ENCODE measurements at regions not wholly inside any gene's neighbourhood (a gene's known extent, or its start where the extent isn't known, plus 50 kb on each side); places are given as distances from the start of the nearest gene placed in this dataset.
"Not testable (repeated sequence)": the region's sequence is repeated elsewhere in the genome, so short reads cannot be mapped to it uniquely, and the experiment has no call there.

DNA sequence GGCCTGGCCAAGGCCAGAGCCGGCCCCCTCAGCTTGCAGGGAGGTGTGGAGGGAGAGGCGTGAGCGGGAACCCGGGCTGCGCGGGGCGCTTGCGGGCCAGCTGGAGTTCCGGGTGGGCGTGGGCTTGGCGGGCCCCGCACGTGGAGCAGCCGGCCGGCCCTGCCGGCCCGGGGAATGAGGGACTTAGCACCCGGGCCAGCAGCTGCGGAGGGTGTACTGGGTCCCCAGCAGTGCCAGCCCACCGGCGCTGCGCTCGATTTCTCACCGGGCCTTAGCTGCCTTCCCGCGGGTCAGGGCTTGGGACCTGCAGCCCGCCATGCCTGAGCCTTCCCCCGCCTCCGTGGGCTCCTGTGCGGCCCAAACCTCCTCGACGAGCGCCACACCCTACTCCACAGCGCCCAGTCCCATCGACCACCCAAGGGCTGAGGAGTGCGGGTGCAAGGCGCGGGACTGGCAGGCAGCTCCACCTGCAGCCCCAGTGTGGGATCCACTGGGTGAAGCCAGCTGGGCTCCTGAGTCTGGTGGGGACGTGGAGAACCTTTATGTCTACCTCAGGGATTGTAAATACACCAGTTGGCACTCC lies 1800.2 kb downstream of the MRPL39 start:
- H3K4me3 Mint-ChIP-seq (ENCODE audit: low read depth); H3K9me3 Mint-ChIP-seq; H3K27ac Mint-ChIP-seq; H3K36me3 Mint-ChIP-seq (ENCODE audit: low read depth); H3K4me1 Mint-ChIP-seq (ENCODE audit: low read depth); intact Hi-C loops (cut with micrococcal nuclease); H3K27me3 Mint-ChIP-seq (ENCODE audit: low read depth); DNase-seq (ENCODE audit: low spot score): not testable (repeated sequence)

DNA sequence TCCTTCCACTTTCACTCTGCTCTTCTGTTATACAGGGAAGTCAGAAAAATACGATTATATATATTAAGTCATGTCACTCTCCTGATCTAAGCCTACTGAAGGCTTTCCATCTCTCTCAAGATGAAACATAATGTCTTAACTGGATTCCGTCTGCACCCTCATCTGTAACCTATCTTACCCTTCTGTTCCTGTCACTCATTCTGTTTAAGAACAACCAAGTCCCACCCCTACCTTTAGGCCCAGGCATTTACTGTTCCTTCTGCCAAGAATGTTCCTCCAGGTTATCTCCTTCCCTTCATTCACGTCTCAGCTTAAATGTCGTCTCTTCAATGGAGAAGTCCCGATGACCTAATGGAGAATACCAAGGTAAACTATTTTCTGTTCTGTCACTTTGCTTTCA lies 1802.4 kb downstream of the MRPL39 start:
- no peaks in the 10 kb centered on the region for H3K36me3 Mint-ChIP-seq (ENCODE audit: low read depth)

DNA sequence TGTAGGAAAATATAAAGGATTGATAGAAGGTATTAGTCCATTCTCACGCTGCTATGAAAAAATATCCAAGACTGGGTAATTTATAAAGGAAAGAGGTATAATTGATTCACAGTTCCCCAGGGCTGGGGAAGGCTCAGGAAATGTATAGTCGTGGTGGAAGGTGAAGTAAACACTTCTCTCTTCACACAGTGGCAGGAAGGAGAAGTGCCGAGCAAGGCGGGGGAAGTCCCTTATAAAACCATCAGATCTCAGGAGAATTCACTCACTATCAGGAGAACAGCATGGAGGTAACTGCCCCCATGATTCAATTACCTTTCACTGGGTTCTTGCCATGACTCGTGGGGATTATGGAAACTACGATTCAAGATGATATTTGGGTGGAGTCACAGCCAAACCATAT lies 1806.0 kb downstream of the MRPL39 start:
- Mint-ChIP-seq H3K27me3 (ENCODE audit: low read depth) (no peaks in the 10 kb centered on the region), H3K27ac (no peak overlapping the region), H3K4me1 (ENCODE audit: low read depth) (no peaks in the 10 kb centered on the region), H3K36me3 (ENCODE audit: low read depth) (no peaks in the 10 kb centered on the region), H3K9me3 (peaks cover 7% of the 10 kb centered on the region), H3K4me3 (ENCODE audit: low read depth) (no peak overlapping the region)
- intact Hi-C loops (cut with micrococcal nuclease) = no loop called here
- DNase-seq (ENCODE audit: low spot score) = no peak

More for the DNA sequence above, 1802.4 kb downstream of the MRPL39 start:
- Mint-ChIP-seq H3K4me3 (ENCODE audit: low read depth) (no peak overlapping the region), H3K4me1 (ENCODE audit: low read depth) (no peaks in the 10 kb centered on the region), H3K9me3 (peaks cover 7% of the 10 kb centered on the region), H3K27ac (no peak overlapping the region), H3K27me3 (ENCODE audit: low read depth) (no peaks in the 10 kb centered on the region)
- intact Hi-C loops (cut with micrococcal nuclease) = no loop called here
- no peak for DNase-seq (ENCODE audit: low spot score)

DNA sequence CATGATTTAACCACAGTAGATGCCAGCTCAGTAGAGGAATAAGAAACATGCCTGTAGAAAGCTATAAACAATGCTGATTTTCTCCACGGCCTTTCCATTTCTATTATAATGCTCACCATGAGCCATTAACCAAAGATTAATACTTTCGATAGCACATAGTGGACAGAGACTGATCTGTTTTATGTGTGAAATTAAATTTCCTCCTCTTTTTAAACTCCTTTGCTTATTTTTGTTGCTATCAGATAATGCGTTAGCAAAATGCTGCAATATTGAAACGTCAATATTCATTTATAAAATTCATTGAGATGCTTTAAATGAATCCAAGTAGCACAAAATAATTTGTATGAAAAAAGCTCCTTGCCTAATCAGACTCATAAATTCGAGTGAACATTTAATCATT lies 1807.9 kb downstream of the MRPL39 start:
- no peak for DNase-seq (ENCODE audit: low spot score)
- Mint-ChIP-seq H3K27ac (no peak overlapping the region), H3K4me1 (ENCODE audit: low read depth) (no peaks in the 10 kb centered on the region), H3K4me3 (ENCODE audit: low read depth) (no peak overlapping the region), H3K36me3 (ENCODE audit: low read depth) (no peaks in the 10 kb centered on the region), H3K9me3 (peaks cover 7% of the 10 kb centered on the region), H3K27me3 (ENCODE audit: low read depth) (no peaks in the 10 kb centered on the region)
- intact Hi-C loops (cut with micrococcal nuclease) = no loop called here

DNA sequence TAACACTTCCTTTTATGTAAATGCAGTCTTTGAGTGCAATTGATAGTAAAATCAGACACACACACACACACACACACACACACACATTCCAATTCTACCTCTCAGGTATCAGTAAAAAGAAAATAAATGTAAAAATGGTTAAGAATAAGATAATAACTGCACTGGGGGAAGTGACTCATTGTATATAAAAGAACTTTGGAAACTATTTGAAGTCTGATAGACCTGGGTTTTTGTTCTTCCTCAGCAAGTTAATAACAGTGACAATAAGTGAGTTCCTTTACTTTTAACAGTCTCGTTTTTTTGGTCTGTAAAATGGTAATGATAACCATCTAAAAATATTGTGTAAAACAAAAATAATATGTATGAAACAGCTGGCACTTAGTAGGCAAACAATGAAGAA lies 1815.0 kb downstream of the MRPL39 start:
- H3K27ac Mint-ChIP-seq = no peak overlapping the region
- no peaks in the 10 kb centered on the region for H3K4me1 Mint-ChIP-seq (ENCODE audit: low read depth)
- no peak overlapping the region for H3K4me3 Mint-ChIP-seq (ENCODE audit: low read depth)
- H3K27me3 Mint-ChIP-seq (ENCODE audit: low read depth) = no peaks in the 10 kb centered on the region
- intact Hi-C loops (cut with micrococcal nuclease) = no loop called here
- no peak for DNase-seq (ENCODE audit: low spot score)
- H3K36me3 Mint-ChIP-seq (ENCODE audit: low read depth) = no peaks in the 10 kb centered on the region
- H3K9me3 Mint-ChIP-seq = no peaks in the 10 kb centered on the region

DNA sequence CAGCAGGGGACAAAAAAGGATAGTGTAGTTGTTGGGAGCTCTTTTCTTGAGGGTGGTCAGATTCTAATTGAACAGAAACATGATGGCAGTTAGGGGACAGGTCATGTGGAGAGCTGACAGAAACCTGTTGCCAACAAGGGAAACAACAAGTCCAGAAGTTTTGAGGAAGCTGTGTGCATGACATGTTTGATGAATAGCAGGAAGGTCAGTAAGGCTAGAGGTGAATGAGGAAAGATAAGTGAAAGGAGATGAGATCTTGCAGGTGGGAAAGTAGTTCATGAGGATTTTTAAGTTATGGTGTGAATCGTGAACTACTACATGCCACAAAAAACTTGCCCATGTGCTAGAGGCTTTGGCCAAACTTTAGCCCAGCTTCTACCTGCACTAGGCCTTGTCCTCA lies 1817.4 kb downstream of the MRPL39 start:
- Mint-ChIP-seq H3K4me1 (ENCODE audit: low read depth) (no peaks in the 10 kb centered on the region), H3K9me3 (no peaks in the 10 kb centered on the region), H3K4me3 (ENCODE audit: low read depth) (no peak overlapping the region), H3K27me3 (ENCODE audit: low read depth) (no peaks in the 10 kb centered on the region), H3K36me3 (ENCODE audit: low read depth) (no peaks in the 10 kb centered on the region), H3K27ac (no peak overlapping the region)
- intact Hi-C loops (cut with micrococcal nuclease) = no loop called here
- no peak for DNase-seq (ENCODE audit: low spot score)

DNA sequence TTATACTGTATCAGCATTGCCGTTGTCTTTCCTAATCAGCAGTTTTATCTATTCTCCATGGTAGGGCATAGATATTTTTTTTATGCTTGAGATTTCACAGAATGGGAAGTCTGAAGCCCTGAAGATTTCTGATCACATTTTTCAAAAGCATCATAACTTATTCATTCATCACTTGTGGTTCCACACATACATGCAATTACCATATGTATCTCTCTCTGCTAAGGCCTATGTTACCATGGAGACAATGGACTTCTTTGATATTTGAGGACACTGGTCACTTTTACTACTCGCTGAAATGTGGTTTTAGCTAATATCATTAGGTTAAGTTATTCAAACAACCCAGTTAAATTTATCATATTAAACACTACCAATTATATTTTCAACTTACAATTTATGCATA lies 1827.0 kb downstream of the MRPL39 start:
- no peaks in the 10 kb centered on the region for H3K36me3 Mint-ChIP-seq (ENCODE audit: low read depth)
- H3K27me3 Mint-ChIP-seq (ENCODE audit: low read depth) = no peaks in the 10 kb centered on the region
- no peaks in the 10 kb centered on the region for H3K4me1 Mint-ChIP-seq (ENCODE audit: low read depth)
- H3K27ac Mint-ChIP-seq = no peak overlapping the region
- peaks cover 4% of the 10 kb centered on the region for H3K9me3 Mint-ChIP-seq
- intact Hi-C loops (cut with micrococcal nuclease) = no loop called here
- no peak overlapping the region for H3K4me3 Mint-ChIP-seq (ENCODE audit: low read depth)
- no peak for DNase-seq (ENCODE audit: low spot score)

DNA sequence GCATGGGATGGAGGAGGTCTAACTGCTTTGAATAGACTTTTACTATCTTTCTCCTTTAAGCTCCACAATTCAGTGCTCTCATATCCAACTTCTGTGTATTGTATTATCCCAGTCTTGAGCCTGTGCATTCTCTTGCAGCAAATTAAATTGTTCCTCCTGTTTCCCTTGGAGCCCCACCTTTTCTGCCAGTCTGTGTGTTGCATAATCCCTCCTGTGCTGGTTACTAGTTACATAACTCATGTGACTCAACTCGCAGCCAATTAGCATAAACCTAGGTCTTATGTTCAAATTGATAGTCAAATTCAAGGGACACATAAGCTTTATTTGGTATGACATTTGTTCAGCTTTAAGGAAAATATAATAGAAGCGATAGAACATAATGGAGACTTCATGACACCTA lies 1863.5 kb downstream of the MRPL39 start:
- Mint-ChIP-seq H3K27ac (no peak overlapping the region), H3K27me3 (ENCODE audit: low read depth) (no peaks in the 10 kb centered on the region), H3K4me1 (ENCODE audit: low read depth) (no peaks in the 10 kb centered on the region), H3K4me3 (ENCODE audit: low read depth) (no peak overlapping the region), H3K9me3 (no peaks in the 10 kb centered on the region), H3K36me3 (ENCODE audit: low read depth) (no peaks in the 10 kb centered on the region)
- no peak for DNase-seq (ENCODE audit: low spot score)
- intact Hi-C loops (cut with micrococcal nuclease) = no loop called here

DNA sequence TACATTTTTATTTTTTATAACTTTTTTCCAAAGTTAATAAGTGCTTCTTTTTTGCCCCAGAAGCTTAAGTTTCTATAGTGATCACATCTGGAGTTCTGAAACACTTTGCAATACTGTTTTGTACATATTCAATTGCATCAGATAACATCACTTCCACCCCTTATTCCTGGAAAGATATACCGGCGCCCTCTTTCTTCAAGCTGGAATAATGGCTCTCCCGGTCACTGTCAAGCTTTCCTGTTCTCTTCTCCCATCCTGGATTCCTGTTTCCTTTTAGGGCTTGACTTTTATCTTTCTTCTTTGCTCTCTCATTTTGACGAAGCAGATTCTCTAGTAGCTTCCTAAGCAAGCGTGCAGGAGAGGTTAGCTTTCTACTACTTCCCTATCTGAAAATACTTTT lies 1866.8 kb downstream of the MRPL39 start:
- Mint-ChIP-seq H3K4me1 (ENCODE audit: low read depth) (no peaks in the 10 kb centered on the region), H3K9me3 (no peaks in the 10 kb centered on the region), H3K27ac (no peak overlapping the region), H3K4me3 (ENCODE audit: low read depth) (no peak overlapping the region), H3K36me3 (ENCODE audit: low read depth) (no peaks in the 10 kb centered on the region), H3K27me3 (ENCODE audit: low read depth) (no peaks in the 10 kb centered on the region)
- intact Hi-C loops (cut with micrococcal nuclease) = no loop called here
- DNase-seq (ENCODE audit: low spot score) = no peak

DNA sequence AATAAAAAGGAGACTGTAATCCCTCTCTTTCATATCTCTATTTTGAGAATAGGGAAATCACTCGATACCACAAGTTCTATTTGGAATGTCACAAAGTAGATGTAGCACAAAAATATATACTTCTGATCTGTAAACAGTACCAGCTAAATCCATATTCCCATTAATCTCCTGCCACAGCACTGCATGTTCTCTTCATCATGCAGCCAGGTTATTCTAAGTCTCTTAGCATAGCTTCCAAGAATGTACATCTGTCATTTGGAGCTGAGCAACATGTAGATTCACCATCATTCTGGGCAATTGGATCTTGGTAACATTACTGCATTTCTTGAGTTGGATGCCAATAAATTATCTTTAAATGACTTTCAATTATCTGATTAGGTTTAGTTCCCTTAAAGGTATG lies 1874.5 kb downstream of the MRPL39 start:
- H3K9me3 Mint-ChIP-seq = no peaks in the 10 kb centered on the region
- intact Hi-C loops (cut with micrococcal nuclease) = no loop called here
- no peaks in the 10 kb centered on the region for H3K4me1 Mint-ChIP-seq (ENCODE audit: low read depth)
- DNase-seq (ENCODE audit: low spot score) = no peak
- H3K36me3 Mint-ChIP-seq (ENCODE audit: low read depth) = no peaks in the 10 kb centered on the region
- no peaks in the 10 kb centered on the region for H3K27me3 Mint-ChIP-seq (ENCODE audit: low read depth)
- no peak overlapping the region for H3K27ac Mint-ChIP-seq
- H3K4me3 Mint-ChIP-seq (ENCODE audit: low read depth) = no peak overlapping the region

DNA sequence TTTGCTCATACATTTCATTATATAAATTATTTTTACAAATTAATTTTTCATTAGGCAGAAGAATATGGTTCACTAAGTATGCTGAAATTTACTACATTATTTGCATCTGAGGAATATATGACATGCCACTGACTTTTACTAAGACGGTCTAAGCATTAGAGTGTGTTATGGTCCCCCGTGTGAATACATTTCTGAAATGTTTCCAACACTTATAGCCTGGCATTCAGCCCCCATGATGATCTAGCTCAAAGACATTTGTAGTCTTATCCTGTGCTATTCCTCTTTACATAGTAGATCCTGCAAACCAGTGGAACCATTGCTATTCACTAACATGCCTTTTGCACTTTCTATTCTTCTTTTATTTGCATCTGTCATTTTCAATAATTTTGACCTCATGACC lies 1878.0 kb downstream of the MRPL39 start:
- intact Hi-C loops (cut with micrococcal nuclease) = no loop called here
- H3K4me3 Mint-ChIP-seq (ENCODE audit: low read depth) = no peak overlapping the region
- H3K36me3 Mint-ChIP-seq (ENCODE audit: low read depth) = no peaks in the 10 kb centered on the region
- H3K27ac Mint-ChIP-seq = no peak overlapping the region
- no peaks in the 10 kb centered on the region for H3K4me1 Mint-ChIP-seq (ENCODE audit: low read depth)
- no peaks in the 10 kb centered on the region for H3K27me3 Mint-ChIP-seq (ENCODE audit: low read depth)
- DNase-seq (ENCODE audit: low spot score) = no peak
- no peaks in the 10 kb centered on the region for H3K9me3 Mint-ChIP-seq

DNA sequence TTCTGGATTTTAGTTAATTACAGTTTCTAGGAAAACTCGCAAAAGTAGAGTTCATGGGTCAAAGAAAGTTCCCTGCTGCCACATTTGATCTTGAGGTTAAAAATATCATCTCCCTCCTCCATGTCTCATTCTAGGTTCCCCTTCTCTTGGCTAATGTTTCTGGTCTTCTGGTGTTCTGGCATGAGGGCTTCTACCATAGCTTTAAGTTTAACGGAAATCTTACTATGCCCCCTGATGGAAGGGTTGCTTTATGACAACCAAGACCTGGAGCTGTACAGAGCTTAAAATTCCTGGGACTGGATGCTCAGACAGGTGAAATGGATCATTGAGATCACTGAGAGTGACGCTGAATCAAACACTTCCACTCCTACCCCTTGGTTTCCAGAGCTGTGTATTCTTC lies 1881.7 kb downstream of the MRPL39 start:
- intact Hi-C loops (cut with micrococcal nuclease) = no loop called here
- no peaks in the 10 kb centered on the region for H3K4me1 Mint-ChIP-seq (ENCODE audit: low read depth)
- no peaks in the 10 kb centered on the region for H3K27me3 Mint-ChIP-seq (ENCODE audit: low read depth)
- no peaks in the 10 kb centered on the region for H3K36me3 Mint-ChIP-seq (ENCODE audit: low read depth)
- H3K27ac Mint-ChIP-seq = no peak overlapping the region
- DNase-seq (ENCODE audit: low spot score) = no peak
- no peaks in the 10 kb centered on the region for H3K9me3 Mint-ChIP-seq
- H3K4me3 Mint-ChIP-seq (ENCODE audit: low read depth) = no peak overlapping the region

DNA sequence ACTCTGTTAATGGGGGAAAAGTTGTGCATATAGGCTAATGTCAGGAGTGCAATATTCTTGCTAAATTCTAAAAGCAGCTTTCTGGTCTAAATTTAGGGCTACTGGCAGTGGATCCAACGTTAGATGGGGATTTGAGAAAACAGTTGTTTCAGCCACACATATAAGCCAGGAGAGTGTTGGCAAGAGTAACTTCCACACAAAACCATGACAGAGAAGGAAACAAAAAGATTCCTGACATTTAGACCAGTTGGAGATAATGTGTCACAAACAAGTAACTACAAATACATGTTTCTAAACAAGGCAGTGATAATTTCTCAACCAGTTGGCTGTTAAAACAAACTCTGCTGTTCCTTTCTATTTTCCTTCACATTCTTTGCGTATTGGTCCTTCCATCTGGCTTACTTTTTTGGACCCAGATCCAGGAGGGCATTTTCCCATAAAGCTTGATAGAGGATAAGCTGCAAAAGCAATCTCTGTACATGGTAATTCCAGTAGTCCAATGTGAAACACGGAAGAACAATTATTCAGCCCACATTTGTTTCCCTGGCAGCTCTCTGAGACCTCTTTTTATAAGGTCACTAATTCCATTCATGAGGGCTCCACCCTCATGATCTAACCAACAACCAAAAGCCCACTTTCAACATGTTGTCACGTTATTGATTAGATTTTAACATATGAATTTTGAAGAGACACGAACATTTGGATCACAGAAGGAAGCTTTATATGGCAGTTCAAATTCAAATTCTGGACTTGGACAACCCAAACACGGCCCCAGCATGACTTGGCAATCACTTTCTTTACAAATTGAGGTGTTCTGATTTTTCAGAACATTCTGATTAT lies 1888.6 kb downstream of the MRPL39 start:
- Mint-ChIP-seq H3K4me1 (ENCODE audit: low read depth) (no peaks in the 10 kb centered on the region), H3K9me3 (no peaks in the 10 kb centered on the region), H3K27ac (no peak overlapping the region), H3K27me3 (ENCODE audit: low read depth) (no peaks in the 10 kb centered on the region), H3K4me3 (ENCODE audit: low read depth) (no peak overlapping the region), H3K36me3 (ENCODE audit: low read depth) (no peaks in the 10 kb centered on the region)
- DNase-seq (ENCODE audit: low spot score) = no peak
- intact Hi-C loops (cut with micrococcal nuclease) = no loop called here
